HG02678 (cell line): ENCODE measurements at regions not wholly inside any gene's neighbourhood (a gene's known extent, or its start where the extent isn't known, plus 50 kb on each side); places are given as distances from the start of the nearest gene placed in this dataset.

ENCODE experiments used
- ATAC-seq: cut with Tn5 transposase; IDR thresholded peaks from one replicate; pipeline ENCODE4 v1.9.1; 2021; ENCODE audit warnings: mild to moderate bottlenecking, moderate library complexity; ENCODE audit not compliant: unreplicated experiment

DNA sequence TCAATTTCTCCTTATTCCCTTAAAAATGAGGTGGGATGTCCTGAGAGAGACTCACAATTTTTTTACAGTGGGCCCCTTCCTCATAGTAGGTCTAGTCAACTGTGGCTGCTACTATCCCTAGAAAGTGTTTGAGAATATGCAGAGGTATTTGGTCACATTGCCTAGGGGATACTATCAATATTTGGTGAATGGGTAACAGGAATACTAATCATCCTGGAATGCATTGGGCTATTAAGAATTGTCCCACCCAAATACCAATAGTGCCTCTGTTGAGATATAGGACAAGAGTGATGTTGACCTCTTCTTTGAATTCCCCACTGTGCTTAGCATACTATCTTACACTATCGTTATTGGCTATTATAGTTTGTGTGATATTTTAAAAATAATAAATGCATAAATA lies 389.4 kb downstream of the DIPK2A start:
- ATAC-seq: no peak

DNA sequence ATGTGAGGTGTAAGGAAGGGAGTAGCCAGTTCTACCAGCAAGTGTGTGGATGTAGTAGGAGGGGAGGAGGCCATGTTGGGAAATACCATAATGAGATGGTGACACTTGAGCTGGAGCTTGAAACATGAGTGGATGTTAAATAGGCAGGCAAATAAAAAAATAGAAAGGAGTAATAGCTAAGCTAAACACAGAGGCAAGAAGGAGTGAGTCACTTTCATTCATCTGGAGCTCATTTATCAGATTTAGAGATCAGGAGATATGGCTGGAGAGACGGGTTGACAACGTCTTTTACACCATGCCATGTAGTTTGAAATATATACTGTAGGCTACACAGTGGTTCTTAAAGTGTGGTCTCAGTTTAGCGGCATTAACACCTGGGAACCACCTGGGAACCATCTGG lies 390.5 kb downstream of the DIPK2A start:
- ATAC-seq: no peak

DNA sequence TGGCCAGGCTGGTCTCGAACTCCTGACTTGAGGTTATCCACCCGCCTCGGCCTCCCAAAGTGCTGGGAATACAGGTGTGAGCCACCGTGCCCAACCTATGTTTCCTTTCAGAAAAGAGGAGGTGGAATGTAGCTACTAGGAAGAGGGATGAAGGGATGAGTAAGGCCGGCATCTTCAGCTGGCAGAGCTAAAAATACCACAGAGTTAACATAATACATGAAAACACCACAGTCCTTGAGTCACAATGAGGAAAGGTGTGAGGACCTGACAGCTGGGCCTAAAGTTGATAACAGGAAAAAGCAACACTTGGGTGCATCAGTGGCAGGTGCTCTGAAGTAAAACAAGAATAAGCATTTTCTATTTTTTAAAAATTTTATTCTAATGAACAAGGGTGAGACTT lies 392.2 kb downstream of the DIPK2A start:
- no peak for ATAC-seq

DNA sequence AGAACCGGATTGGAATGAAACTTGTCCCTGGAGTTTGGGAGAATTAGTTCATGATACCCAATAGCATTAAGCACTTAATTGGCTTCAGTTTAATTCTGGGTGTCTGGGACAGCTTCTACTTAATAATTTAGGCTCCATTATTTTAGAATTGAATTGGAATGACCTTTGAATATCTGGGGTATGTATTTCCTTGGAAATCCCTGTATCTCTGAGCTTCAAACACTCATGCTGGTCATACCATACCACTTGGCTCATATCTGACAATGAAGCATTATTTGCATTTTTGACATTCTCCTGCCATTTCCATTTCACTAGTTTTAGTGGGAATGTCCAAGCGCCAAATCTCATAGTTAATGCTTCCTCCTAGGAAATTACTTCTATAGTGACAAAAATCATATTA lies 393.1 kb downstream of the DIPK2A start:
- ATAC-seq: no peak

DNA sequence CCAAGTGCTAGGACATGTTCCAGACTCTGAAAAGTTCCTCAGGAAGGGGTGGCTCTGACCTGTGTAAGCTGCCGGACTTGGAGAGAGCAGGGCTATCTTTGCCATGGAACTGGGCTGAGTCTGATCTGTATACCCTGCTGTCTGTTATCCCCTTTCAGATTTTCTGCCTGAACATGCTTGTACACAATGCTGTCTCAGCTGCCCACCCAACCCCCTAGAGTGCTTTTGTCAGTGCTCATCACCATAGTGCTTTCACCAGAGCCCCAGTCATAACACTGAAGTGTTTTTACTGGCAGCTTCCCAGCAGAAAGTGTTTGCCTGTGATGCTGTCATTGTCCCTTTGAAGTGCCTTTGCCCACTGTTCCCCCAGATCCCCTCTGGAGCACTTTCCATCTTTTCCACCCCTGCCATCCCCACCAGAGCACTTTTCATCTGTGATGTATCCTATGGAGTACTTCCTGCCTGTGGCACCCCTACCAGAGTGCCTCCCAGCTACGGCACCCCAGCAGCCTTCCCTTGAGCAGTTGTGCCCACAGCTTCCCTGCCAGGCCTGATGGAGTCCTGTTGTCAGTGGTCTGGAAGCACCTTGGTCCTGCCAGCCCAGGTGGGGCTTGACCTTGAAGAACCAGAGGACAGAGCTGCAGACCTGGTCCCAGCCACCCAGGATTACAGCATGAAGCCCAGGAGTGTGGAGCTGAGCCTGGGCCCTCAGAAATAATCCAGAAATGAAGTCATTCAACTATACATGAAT lies 397.7 kb downstream of the DIPK2A start:
- no peak for ATAC-seq

DNA sequence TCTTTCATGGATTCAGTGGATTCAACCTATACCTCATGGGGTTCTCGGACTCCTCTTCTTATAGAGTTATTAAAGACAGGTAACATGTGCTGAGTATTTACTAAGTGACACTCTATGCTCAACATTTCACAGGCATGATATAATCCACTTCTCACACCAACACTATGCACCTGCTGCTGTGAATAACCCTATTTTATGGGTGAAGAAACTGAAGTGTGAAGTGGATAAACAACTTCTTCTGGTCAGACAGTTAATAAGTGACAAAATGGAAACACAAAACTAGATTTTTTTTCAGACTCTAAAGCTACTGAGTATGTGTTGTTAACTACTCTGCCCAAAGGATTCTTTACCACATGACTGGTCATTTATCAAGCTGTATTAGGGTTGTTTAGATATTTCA lies 403.5 kb downstream of the DIPK2A start:
- no peak for ATAC-seq

DNA sequence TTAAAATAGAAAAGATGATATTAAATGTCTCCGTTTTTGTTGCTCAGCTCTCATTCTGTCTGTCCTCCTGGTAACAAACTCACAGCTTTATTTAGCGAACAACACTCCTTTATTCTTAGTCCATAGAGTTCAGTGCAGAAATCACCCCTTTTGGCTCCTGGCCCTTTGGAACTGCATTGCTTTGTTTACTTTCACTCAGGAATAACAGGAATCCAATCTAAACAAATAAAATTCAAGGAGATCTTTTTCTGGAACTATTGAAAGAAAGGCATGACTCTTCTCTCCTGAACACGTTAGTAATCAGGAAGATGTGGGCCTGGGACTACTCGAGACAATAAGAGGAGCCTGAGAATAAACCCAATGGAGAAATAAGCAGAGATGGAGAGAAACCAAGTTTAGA lies 409.2 kb downstream of the DIPK2A start:
- ATAC-seq: no peak

DNA sequence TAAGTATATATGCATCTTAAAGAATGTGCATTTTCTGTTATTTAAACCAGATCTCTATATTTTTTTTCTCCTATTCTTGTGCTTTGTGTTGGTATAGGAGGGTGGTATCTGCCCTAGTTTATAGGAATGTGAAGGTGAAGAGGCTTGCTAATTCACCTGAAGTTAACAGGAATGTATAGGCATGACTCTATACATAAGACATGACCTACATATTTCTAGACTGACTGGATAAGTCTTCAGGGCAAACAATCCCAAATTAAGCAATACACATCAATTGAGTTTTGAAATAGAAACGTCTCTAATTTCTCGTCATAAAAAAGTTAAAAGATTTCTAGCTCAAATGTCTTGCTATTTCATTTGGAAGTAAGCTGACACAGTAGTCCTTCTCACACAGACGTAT lies 410.0 kb downstream of the DIPK2A start:
- ATAC-seq: no peak

DNA sequence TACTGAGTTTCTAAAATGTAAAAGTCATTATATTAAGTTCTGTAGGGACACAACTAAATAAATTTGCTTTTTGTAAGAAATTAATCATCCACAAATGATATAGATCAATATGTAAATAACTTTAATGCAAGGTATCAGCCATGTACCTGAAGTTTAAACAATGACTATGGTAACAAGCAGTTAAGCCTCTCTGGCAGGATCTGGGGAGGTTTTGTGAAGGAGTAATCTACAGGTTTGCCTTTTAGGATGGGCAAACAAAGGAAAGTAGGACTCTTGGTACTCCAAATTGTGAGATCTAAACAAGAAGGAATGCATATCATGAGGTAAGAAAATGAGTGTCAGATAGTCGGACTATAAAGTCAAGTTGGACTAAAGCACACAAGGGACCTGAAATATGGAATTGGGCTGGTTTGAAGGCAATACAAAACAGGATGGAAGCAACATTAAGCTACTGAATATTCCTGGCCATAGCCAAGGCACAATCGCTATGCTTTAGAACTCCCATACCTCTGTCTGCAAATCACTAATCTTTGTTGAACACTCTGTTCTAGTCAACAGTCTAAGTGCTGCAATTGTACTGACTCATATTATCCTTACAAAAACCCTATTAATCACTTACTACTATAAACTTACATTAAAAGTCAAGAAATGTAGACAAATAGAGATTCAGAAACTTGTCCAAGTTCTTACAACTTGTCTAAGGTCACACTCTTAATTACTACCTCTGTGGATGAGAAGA lies 412.8 kb downstream of the DIPK2A start:
- no peak for ATAC-seq

DNA sequence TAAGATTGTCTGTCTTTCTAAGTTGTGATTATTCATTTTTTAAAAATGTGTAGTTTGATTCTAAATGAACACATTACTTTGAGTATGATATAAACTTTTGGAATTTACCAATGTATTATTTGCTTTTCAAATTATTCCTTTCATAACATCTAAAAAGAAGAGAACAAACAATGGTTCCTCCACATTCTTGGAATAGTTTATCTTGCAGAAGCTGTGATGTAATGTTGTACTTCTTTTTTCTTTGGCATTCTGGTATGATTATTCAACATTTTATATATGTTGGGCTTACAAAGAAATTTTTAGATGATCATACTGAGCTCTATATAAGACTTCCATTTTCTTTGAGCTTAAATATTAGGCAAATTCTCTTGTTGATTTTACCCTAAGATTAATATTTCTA lies 419.2 kb downstream of the DIPK2A start:
- no peak for ATAC-seq

DNA sequence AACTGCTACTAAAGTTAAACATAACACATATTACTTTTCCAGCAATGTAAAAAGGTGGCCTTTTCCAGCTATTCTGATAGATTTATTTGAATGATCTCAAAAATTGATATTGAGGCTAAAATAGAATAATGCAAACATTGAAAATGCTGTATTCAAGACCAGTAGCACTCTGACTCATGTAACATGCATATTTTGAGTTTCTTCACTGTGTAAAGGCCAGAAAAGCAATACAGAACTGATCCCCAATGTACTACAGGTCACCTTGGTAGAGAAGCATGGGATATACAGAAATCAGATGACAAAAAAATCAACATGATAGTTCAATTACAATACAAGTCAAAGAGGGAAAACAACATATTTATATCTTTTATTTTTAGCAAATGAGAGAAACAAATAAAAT lies 419.6 kb downstream of the DIPK2A start:
- ATAC-seq: no peak

DNA sequence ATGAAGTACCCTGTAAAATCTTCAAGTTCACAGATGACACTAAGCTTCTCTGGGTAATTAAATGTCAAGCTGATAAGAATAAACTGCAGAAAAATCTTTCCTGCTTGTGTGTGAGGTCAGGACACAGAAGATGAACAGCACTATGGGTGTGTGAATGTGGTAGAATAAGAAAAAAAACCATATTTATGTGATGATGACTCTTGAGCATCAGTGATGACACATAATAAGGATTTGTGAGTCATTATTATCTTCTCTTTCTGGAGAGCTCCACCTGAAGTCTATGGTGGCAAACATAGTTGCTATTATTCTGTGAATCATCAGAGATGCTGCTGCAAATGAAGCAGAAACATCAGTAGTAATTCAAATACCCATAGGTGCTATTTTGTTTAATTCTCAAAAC lies 422.4 kb downstream of the DIPK2A start:
- no peak for ATAC-seq

DNA sequence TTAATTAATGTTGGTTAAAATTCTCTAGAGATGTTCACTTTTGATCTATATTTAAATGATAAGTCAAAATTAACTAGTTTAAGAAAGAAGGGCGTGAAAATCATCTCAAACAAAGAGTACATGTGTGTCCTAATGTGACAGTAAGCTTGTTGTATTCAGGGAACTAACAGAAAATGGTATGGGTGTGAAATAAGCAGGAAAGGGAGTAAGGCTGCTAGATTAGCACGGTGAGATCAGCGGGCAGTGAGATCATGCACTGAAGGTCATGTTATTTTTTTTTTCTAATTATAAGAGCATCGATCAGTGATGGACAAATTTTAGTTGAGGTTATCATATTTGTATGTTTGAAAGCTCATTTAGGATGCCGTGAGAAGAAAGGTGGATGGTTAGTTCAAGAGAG lies 430.8 kb downstream of the DIPK2A start:
- ATAC-seq: no peak

DNA sequence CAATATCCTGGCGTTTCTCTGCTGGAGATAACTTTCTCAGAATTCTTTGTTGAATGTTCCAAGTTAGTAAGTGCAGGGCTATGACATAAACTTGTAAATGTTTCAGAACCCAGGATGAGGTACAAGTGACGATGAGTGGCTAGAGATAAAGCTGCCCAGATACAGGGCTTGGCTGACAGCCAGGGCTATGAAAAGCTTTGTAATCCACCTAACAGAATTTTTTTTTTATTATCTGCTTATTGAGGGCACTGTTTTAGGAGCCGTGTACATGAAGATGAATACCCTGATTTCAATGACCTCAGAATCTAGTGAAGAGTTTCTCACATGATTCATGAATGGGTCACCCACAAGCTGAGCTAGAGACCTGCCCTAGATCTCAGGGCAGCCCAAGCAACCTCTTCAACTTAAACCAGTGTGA lies 431.4 kb downstream of the DIPK2A start:
- no peak for ATAC-seq

DNA sequence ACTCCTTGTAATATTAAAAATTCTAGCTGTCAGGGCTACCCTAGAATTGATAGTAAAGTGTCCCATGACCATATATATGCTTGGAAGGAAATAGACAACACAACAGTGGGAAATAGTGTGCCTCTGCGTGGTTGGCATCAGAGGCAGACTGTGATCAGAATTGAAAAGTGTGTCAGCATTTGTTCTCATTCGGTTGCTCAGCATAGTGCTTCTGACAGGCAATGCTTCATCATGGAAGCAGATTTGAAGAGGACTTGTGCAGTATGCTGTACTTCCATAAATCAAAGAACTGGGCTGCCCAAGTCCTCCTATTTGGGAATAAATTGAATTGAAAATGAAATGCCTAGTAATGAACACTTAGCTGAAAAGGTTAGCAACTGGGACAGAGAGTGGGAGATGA lies 435.7 kb downstream of the DIPK2A start:
- ATAC-seq: no peak

DNA sequence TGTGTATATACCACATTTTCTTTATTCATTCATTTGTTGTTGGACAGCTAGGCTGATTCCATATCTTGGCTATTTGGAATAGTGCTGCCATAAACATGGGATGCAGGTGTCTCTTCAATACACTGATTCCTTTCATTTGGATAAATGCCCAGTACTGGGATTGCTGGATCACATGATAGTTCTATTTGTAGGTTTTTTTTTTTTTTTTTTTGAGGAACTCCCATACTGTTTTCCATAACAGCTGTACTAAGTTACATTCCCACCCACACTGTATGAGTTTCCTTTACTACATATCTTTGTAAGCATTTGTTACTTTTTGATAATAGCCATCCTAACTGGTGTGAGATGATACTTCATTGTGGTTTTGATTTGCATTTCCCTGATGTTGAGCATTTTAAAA lies 437.7 kb downstream of the DIPK2A start:
- ATAC-seq: no peak

DNA sequence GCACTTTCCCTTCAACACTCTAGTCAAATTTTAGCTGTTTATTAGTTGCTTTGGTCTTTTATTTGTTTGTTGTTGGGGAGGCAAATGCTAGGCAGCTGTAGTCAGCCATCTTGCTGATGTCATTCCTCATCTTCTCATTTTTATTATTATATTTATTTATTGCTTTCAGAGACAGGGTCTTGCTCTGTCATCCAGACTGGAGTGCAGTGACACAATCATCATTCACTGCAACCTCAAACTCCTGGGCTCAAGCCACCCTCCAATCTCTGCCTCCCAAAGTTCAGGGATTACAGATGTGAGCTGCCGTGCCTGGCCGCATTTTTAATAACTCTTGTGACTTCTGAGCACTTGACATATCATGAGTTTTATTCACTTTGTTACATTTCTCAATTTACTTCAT lies 441.4 kb downstream of the DIPK2A start:
- no peak for ATAC-seq

DNA sequence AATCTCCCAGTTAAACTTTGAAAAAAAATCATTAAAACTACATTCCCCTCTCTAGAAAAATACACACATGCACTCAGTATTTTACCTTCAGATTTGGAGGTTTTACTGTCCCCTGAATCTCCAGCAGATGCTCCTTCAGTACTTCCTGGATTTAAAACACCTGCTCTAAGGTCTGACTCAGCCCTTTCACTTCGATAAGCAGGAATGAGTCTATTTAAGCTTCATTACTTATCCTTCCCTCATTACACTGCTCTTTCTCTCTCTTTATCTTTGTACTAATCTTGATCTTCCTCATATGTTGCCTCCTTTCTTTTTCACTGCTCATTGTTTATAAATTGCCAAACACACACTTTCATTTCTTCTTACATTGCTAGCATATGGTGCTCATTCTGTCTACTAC lies 443.9 kb downstream of the DIPK2A start:
- no peak for ATAC-seq

DNA sequence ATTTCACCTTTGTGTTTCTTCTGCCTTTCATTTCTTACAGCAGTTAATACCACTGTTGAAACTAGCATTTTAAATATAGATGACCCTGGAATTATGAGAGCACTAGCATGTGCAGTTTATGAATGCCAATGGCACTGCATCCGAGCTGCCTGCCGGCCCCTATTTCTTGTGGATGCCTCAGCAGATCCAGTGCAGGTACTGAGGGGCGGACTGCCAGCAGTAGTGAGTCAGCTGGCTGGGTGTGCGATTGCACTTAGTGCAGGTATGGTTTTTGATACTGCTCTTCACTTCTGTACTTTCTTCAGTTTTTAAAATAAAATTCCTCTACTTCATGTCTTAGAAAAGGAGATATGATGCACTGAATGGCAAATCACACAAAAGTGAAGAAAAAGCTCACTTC lies 453.0 kb downstream of the DIPK2A start:
- ATAC-seq: no peak

DNA sequence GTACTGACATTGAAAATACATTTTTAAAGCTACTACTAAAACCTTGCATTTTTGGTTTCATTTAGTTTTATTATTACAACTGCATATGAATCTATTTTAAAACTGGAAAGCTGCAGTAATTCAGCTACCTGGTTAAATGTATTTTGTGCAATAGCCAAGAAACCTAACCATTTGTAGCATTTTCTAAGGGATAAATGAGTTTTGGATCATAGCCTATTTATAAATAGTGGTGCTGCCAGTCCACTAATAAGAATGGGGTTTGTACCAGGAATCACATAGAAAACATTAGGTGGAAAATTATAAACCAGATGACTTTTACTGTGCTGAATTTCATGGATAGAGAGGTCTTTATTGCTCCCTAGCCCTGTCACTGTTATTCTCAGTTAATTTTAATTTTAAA lies 454.7 kb downstream of the DIPK2A start:
- no peak for ATAC-seq

DNA sequence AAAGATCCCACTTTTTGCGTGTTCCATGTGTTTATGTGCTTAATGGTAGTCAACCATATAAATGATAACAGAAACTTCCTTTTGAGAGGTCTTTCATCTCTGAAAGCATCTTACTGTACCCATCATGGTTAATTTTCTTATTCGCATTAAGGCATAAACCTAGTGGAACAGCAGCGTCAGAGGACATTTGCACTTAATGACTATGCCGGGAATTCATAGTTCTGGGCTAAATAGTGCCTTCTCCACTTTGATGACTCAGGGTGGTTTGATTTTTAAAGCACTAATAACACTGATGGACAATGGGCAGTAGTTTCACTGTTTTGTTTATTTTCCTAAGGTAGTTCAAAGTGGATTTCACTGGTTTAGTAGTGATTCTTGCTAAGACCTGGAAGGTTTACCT lies 455.3 kb downstream of the DIPK2A start:
- ATAC-seq: no peak

DNA sequence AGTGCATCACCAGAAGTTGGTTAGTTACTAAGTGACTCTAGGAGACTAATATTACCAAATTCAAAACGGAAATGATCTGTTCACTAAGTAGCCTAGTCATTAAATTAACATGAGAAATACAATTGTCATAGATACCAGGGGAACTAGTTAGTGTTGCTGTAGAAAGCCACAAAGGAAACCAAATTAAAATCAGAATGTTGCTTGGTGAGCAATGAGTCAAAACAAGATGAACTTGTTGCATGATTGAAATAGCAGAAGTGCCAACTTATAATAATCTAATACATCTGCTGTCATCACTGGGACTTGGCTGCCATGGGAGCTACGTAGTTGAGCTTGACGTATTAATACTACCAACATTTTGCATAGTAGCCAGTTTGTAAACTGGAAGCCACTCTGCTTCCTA lies 458.1 kb downstream of the DIPK2A start:
- ATAC-seq: peak; percentile 59

DNA sequence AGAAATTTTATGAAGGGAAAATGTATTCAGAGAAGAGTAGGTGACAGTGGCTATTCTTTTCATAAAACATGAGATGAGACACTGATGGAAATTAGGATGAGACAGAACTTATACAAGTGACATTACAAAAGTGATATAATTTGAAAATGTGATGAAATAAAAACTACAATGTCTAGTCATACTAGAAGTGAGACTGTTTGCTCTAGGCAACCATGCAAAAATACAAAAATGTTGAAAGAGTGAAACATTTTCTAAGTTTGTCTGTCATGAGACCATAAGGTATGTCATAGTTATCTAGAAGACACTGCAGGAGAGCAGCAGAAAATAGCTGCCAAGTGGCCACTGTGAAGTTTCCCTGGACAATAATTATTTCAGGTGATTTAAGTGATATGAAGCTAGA lies 459.5 kb downstream of the DIPK2A start:
- peak; percentile 43 for ATAC-seq
